H1 (cell line): ENCODE measurements at regions not wholly inside any gene's neighbourhood (a gene's known extent, or its start where the extent isn't known, plus 50 kb on each side); places are given as distances from the start of the nearest gene placed in this dataset.
A peak's percentile ranks its signal among the peaks of the same experiment; 100 is the strongest.

Experiments used
- CTCF ChIA-PET: fragments of 300-600 bp; sonication (Branson Sonifier 250); formaldehyde crosslinking; loops from one replicate; lab custom pipeline; 2021; ENCODE audit not compliant: partially characterized antibody; lab: Charles Lee
- POLR2A ChIA-PET: fragments of 300-600 bp; sonication (Branson Sonifier 250); formaldehyde crosslinking; loops from one replicate; lab custom pipeline; 2021; ENCODE audit warnings: inconsistent platforms; ENCODE audit not compliant: partially characterized antibody; lab: Charles Lee
- DNase-seq, 2 experiments: peaks; one replicate each; pipeline versions ENCODE4 v3.0.0 to v3.0.0-alpha.2; 2010 to 2022; ENCODE audit warnings: low spot score in 2 of 2, low read depth in 1 of 2, mixed read lengths in 1 of 2
- FAIRE-seq: peaks from 2 replicates; lab custom pipeline; 2011; peaks lifted over from hg19 to GRCh38; lab: Jason Lieb, UNC
- H2AFZ ChIP-seq: 2 replicates; pipeline ENCODE4 v1.8.1; 2012; ENCODE audit warnings: low read length, inconsistent platforms
- H2AK5ac ChIP-seq: 2 replicates; pipeline ENCODE4 v1.6.1; 2013; ENCODE audit warnings: low read depth, low read length
- H2BK120ac ChIP-seq: replicated peaks from 2 replicates; pipeline ENCODE3; 2013; ENCODE audit warnings: low read depth, low read length, inconsistent platforms
- H2BK12ac ChIP-seq: 2 replicates; pipeline ENCODE4 v1.6.1; 2013; ENCODE audit warnings: low read depth, low read length
- H2BK15ac ChIP-seq: 2 replicates; pipeline ENCODE4 v1.6.1; 2013; ENCODE audit warnings: low read length
- H2BK20ac ChIP-seq: 2 replicates; pipeline ENCODE4 v1.6.1; 2013; ENCODE audit warnings: low read length
- H2BK5ac ChIP-seq: 2 replicates; pipeline ENCODE4 v1.6.1; 2013; ENCODE audit warnings: low read depth, low read length
- H3K14ac ChIP-seq: 2 replicates; pipeline ENCODE4 v1.6.1; 2013; ENCODE audit warnings: inconsistent platforms; ENCODE audit not compliant: insufficient read length
- H3K18ac ChIP-seq: 2 replicates; pipeline ENCODE4 v1.6.1; 2013; ENCODE audit warnings: low read length; ENCODE audit errors: extremely low read depth
- H3K23ac ChIP-seq: 2 replicates; pipeline ENCODE4 v1.6.1; 2013; ENCODE audit warnings: inconsistent platforms; ENCODE audit not compliant: insufficient read length
- H3K23me2 ChIP-seq: 2 replicates; pipeline ENCODE4 v1.6.1; 2013; ENCODE audit warnings: low read depth, low read length
- H3K27ac ChIP-seq: 2 replicates; pipeline ENCODE4 v1.6.1; 2011; ENCODE audit warnings: low read depth, low read length, inconsistent platforms
- H3K27me3 ChIP-seq, 4 experiments: replicated peaks in 1 of 4; 1 replicate in 1 of 4; 2 replicates in 3 of 4; pipeline versions ENCODE4 v1.6.1 to v1.8.1; 2011 to 2013; ENCODE audit warnings: low read length in 3 of 4, mild to moderate bottlenecking in 3 of 4, inconsistent platforms in 2 of 4, mixed read lengths in 2 of 4, moderate library complexity in 1 of 4; ENCODE audit not compliant: control insufficient read depth in 3 of 4, insufficient read depth in 3 of 4; ENCODE audit errors: extremely low read depth in 1 of 4
- H3K36me3 ChIP-seq, 4 experiments: 2 replicates each; pipeline versions ENCODE4 v1.6.1 to v1.8.1; 2011 to 2013; ENCODE audit warnings: mild to moderate bottlenecking in 4 of 4, low read length in 3 of 4, moderate library complexity in 2 of 4, control low read depth in 1 of 4, inconsistent platforms in 1 of 4; ENCODE audit not compliant: insufficient read depth in 4 of 4, control insufficient read depth in 2 of 4
- H3K4ac ChIP-seq: replicated peaks from 2 replicates; pipeline ENCODE3; 2013; ENCODE audit warnings: low read length, low read depth, mixed read lengths, inconsistent platforms; ENCODE audit not compliant: insufficient read length
- H3K4me1 ChIP-seq, 4 experiments: replicated peaks in 1 of 4; 1 replicate in 1 of 4; 2 replicates in 3 of 4; pipeline versions ENCODE4 v1.6.1 to v1.8.1; 2011 to 2013; ENCODE audit warnings: low read length in 3 of 4, inconsistent platforms in 2 of 4, mixed read lengths in 1 of 4; ENCODE audit not compliant: insufficient read depth in 4 of 4, control insufficient read depth in 3 of 4
- H3K4me2 ChIP-seq, 2 experiments: 2 replicates each; pipeline versions ENCODE4 v1.6.1 to v1.8.1; 2011 to 2013; ENCODE audit warnings: low read depth in 2 of 2, low read length in 2 of 2, control low read depth in 1 of 2, inconsistent platforms in 1 of 2, mild to moderate bottlenecking in 1 of 2; ENCODE audit not compliant: insufficient read depth in 1 of 2
- H3K4me3 ChIP-seq, 4 experiments: fragments of 200-600, 300-600 bp in 1 of 4; sonication (generic), shearing (Covaris generic), sonication (Bioruptor Twin) in 1 of 4; 2 replicates each; pipeline versions ENCODE4 v1.5.1 to v1.8.1; 2011 to 2016; ENCODE audit warnings: low read length in 4 of 4, low read depth in 3 of 4, control low read depth in 2 of 4, inconsistent platforms in 2 of 4, mild to moderate bottlenecking in 2 of 4, mixed read lengths in 1 of 4, moderate library complexity in 1 of 4; ENCODE audit not compliant: insufficient read depth in 2 of 4; ENCODE audit errors: extremely low read depth in 1 of 4
- H3K56ac ChIP-seq: replicated peaks from 2 replicates; pipeline ENCODE3; 2013; ENCODE audit warnings: low read depth, mild to moderate bottlenecking, mixed read lengths, low read length, inconsistent platforms; ENCODE audit not compliant: insufficient read length
- H3K79me1 ChIP-seq: 2 replicates; pipeline ENCODE4 v1.6.1; 2013; ENCODE audit warnings: low read depth, low read length, control low read depth
- H3K79me2 ChIP-seq, 2 experiments: 2 replicates each; pipeline versions ENCODE4 v1.6.1 to v1.8.1; 2012 to 2013; ENCODE audit warnings: low read length in 2 of 2, mild to moderate bottlenecking in 2 of 2, inconsistent platforms in 1 of 2; ENCODE audit not compliant: insufficient read depth in 2 of 2, control insufficient read depth in 1 of 2
- H3K9ac ChIP-seq, 4 experiments: replicated peaks in 1 of 4; 1 replicate in 1 of 4; 2 replicates in 3 of 4; pipeline versions ENCODE4 v1.6.1 to v1.8.1; 2011 to 2013; ENCODE audit warnings: low read depth in 3 of 4, low read length in 3 of 4, control low read depth in 2 of 4, mild to moderate bottlenecking in 2 of 4, moderate library complexity in 2 of 4, inconsistent platforms in 1 of 4; ENCODE audit errors: extremely low read depth in 1 of 4
- H3K9me3 ChIP-seq, 2 experiments: 2 replicates each; pipeline versions ENCODE4 v1.6.1 to v1.8.1; 2012 to 2013; ENCODE audit warnings: mild to moderate bottlenecking in 2 of 2, moderate library complexity in 2 of 2, control low read depth in 1 of 2, inconsistent platforms in 1 of 2, low read depth in 1 of 2, low read length in 1 of 2, mixed read lengths in 1 of 2; ENCODE audit not compliant: insufficient read depth in 2 of 2
- H4K20me1 ChIP-seq, 2 experiments: replicated peaks in 1 of 2; 2 replicates each; pipeline versions ENCODE3 to v1.8.1; 2011 to 2013; ENCODE audit warnings: inconsistent platforms in 2 of 2, low read length in 2 of 2, mild to moderate bottlenecking in 1 of 2; ENCODE audit not compliant: insufficient read depth in 2 of 2, control insufficient read depth in 1 of 2
- H4K5ac ChIP-seq: 2 replicates; pipeline ENCODE4 v1.6.1; 2013; ENCODE audit warnings: low read length, low read depth, mixed read lengths, inconsistent platforms; ENCODE audit not compliant: insufficient read length
- H4K8ac ChIP-seq: 2 replicates; pipeline ENCODE4 v1.8.0; 2013; ENCODE audit warnings: mild to moderate bottlenecking, moderate library complexity, low read length, inconsistent platforms; ENCODE audit not compliant: insufficient read depth; ENCODE audit errors: extremely low read depth
- H4K91ac ChIP-seq: replicated peaks from 2 replicates; pipeline ENCODE3; 2013; ENCODE audit warnings: low read length, mixed read lengths, inconsistent platforms; ENCODE audit not compliant: insufficient read length
- BACH1 ChIP-seq: IDR thresholded peaks from 2 replicates; pipeline ENCODE4 v1.6.1; 2012; ENCODE audit warnings: low read length, improper control_type of control experiment
- GABPA ChIP-seq: IDR thresholded peaks from 2 replicates; pipeline ENCODE4 v1.6.1; 2011; ENCODE audit warnings: mild to moderate bottlenecking, low read length, moderate library complexity, borderline replicate concordance; ENCODE audit not compliant: insufficient read depth
- KDM4A ChIP-seq: IDR thresholded peaks from one replicate; pipeline ENCODE4 v1.7.1; 2012; ENCODE audit warnings: low read depth, mild to moderate bottlenecking, moderate library complexity, low read length, inconsistent platforms; ENCODE audit not compliant: severe bottlenecking
- POLR2AphosphoS5 ChIP-seq: IDR thresholded peaks from 2 replicates; pipeline ENCODE4 v1.6.1; 2011; ENCODE audit warnings: low read depth, low read length
- RNF2 ChIP-seq: fragments of 200-900, 300-1000 bp; sonication (generic); IDR thresholded peaks from 2 replicates; pipeline ENCODE4 v1.7.1; 2016; ENCODE audit warnings: borderline replicate concordance, low read depth, mild to moderate bottlenecking, antibody characterized with exemption, low read length; ENCODE audit not compliant: poor library complexity, severe bottlenecking; ENCODE audit errors: missing control alignments
- SUZ12 ChIP-seq: fragments of 200-600 bp; sonication (generic); IDR thresholded peaks from 2 replicates; pipeline ENCODE4 v1.6.1; 2012; ENCODE audit warnings: mild to moderate bottlenecking, inconsistent platforms, low read length, moderate library complexity, mixed read lengths
- TAF7 ChIP-seq: optimal IDR thresholded peaks from 2 replicates; pipeline ENCODE3; 2011; ENCODE audit warnings: low read depth, mild to moderate bottlenecking, inconsistent platforms, low read length, moderate library complexity, borderline replicate concordance
- ZNF274 ChIP-seq: IDR thresholded peaks from 2 replicates; pipeline ENCODE4 v1.7.0; 2012; ENCODE audit warnings: low read length, borderline replicate concordance; ENCODE audit errors: extremely low read depth
- WGBS, 2 experiments: shearing (Covaris generic) in 1 of 2; methylation state at CpG; one replicate each; pipeline versions ENCODE4 v1.1.6 to v1.1.7; 2013 to 2015; ENCODE audit warnings: low lambda C conversion rate in 2 of 2, mixed read lengths in 2 of 2, inconsistent platforms in 1 of 2, low coverage in 1 of 2, missing lambda C conversion rate in 1 of 2; ENCODE audit not compliant: insufficient replicate concordance in 2 of 2, insufficient coverage in 1 of 2, insufficient read length in 1 of 2; ENCODE audit errors: extremely low coverage in 1 of 2, missing lambda C conversion rate in 1 of 2; 5-methylcytosine and 5-hydroxymethylcytosine counted together
- TF ChIP-seq, protein P1 (sequence below): IDR thresholded peaks from 2 replicates; pipeline ENCODE4 v1.6.1; 2012; ENCODE audit warnings: inconsistent platforms

DNA sequence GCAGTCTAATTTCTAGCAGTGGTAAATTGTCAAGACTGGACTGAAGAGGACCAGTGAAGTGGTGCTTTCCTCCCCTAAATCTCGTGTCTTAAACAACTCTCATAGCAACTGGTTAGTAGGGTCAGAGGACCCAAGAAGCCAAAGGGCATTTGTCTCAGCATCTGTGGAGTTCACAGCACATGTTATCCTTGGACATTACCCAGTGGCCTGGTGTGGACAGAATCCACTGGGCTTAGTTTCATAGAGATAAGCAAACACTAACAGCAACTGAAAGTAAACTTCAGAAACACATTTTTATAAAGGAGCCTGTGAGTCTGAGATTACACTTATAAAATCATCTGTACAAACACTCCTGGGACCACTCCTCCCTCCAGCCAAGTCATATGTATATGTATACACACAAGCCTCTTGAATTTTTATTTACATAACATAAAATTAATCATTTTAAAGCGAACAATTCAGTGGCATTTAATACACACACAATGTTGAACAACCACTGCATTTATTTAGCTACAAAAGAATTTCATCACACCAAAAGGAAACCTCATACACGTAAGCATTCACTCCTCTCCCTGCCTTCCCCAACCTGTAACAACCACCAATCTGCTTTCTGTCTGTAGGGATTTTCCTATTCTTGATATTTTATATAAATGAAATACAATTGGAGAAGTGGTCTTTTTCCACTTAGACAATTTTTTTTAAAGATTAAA is 457.8 kb downstream of the RASEF start:
- Histone ChIP-seq H2BK120ac (no peak overlapping the region), H3K18ac (no peak overlapping the region), H3K9ac (no peak overlapping the region), H3K79me1 (no peaks in the 10 kb centered on the region), H3K56ac (no peak overlapping the region), H4K5ac (no peak overlapping the region), H3K23me2 (no peaks in the 10 kb centered on the region), H2BK15ac (no peak overlapping the region), H3K9me3 (no peaks in the 10 kb centered on the region), H3K4me2 (no peak overlapping the region), H2AFZ (0 out of 2 replicates have a peak overlapping the region, but pooled peaks have one; percentile 30), H3K4me3 (no peak overlapping the region), H2BK12ac (no peak overlapping the region), H3K27ac (no peak overlapping the region), H4K91ac (no peak overlapping the region), H3K23ac (no peak overlapping the region), H3K79me2 (no peaks in the 10 kb centered on the region), H3K4ac (no peak overlapping the region), H2BK5ac (no peak overlapping the region), H3K36me3 (no peaks in the 10 kb centered on the region), H3K27me3 (no peaks in the 10 kb centered on the region), H4K8ac (no peak overlapping the region), H3K4me1 (0 out of 7 replicates have a peak, but pooled peaks cover 0 to 2% (median 0%) of the 10 kb centered on the region in 4 experiments), H4K20me1 (no peaks in the 10 kb centered on the region), H2BK20ac (no peak overlapping the region), H2AK5ac (no peak overlapping the region), H3K14ac (no peak overlapping the region)
- POLR2A ChIA-PET: no interaction called here
- FAIRE-seq: no peak
- CTCF ChIA-PET: interaction anchor here (0.6 to 6.4 kb wide), 15 partner anchors 12 to 921 kb away, joined by 3 to 63 read pairs (median 4); no protein-coding TSS in a partner anchor
- TF ChIP-seq SUZ12: no peak
- no peak for TF ChIP-seq GABPA
- no peak for TF ChIP-seq KDM4A
- TF ChIP-seq POLR2AphosphoS5: no peak
- TF ChIP-seq ZNF274: no peak
- TF ChIP-seq, protein P1, sequence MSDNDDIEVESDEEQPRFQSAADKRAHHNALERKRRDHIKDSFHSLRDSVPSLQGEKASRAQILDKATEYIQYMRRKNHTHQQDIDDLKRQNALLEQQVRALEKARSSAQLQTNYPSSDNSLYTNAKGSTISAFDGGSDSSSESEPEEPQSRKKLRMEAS: no peak
- no peak for TF ChIP-seq TAF7
- TF ChIP-seq RNF2: no peak
- no peak for TF ChIP-seq BACH1
- no peak for DNase-seq
- 89% methylated on average over 3 of the region's 3 CpGs; no CpG with 5 or more reads in 1 of the 2 experiments for WGBS, 2 experiments
